Neural cell (in vitro differentiated cells): ENCODE measurements at regions not wholly inside any gene's neighbourhood (a gene's known extent, or its start where the extent isn't known, plus 50 kb on each side); places are given as distances from the start of the nearest gene placed in this dataset.

ENCODE experiments used
- H2AFZ ChIP-seq: fragments of 200-600, 300-800 bp; sonication (generic), shearing (Covaris generic); 2 replicates; pipeline ENCODE4 v1.6.0; 2014; ENCODE audit warnings: low read depth, mild to moderate bottlenecking, antibody characterized with exemption, low read length, moderate library complexity
- H3F3A ChIP-seq: fragments of 200-600 bp; shearing (Covaris generic); 2 replicates; pipeline ENCODE4 v1.6.1; 2016; ENCODE audit warnings: mild to moderate bottlenecking, moderate library complexity, mixed read lengths, antibody characterized with exemption, low read length; ENCODE audit not compliant: insufficient read depth, poor library complexity, severe bottlenecking
- H3K27ac ChIP-seq: fragments of 200-600, 300-800 bp; sonication (generic), shearing (Covaris generic); 2 replicates; pipeline ENCODE4 v1.5.1; 2014; ENCODE audit warnings: mild to moderate bottlenecking, low read length, moderate library complexity
- H3K27me3 ChIP-seq: fragments of 300-800, 200-600 bp; sonication (generic), shearing (Covaris generic); 2 replicates; pipeline ENCODE4 v1.6.0; 2014; ENCODE audit warnings: mild to moderate bottlenecking, low read depth, low read length, moderate library complexity; ENCODE audit not compliant: insufficient read depth
- H3K36me3 ChIP-seq: fragments of 300-800, 200-600 bp; sonication (generic), shearing (Covaris generic); 2 replicates; pipeline ENCODE4 v1.5.1; 2014; ENCODE audit warnings: mild to moderate bottlenecking, antibody characterized with exemption, low read length, moderate library complexity; ENCODE audit not compliant: insufficient read depth
- H3K4me2 ChIP-seq: fragments of 300-800, 200-600 bp; sonication (generic), shearing (Covaris generic); 2 replicates; pipeline ENCODE4 v1.6.0; 2014; ENCODE audit warnings: mild to moderate bottlenecking, low read length
- H3K4me3 ChIP-seq: fragments of 300-800, 200-600 bp; sonication (generic), shearing (Covaris generic); 2 replicates; pipeline ENCODE4 v1.5.1; 2014; ENCODE audit warnings: mild to moderate bottlenecking, low read length, moderate library complexity
- H3K79me2 ChIP-seq: fragments of 200-600 bp; shearing (Covaris generic); replicated peaks from 2 replicates; pipeline ENCODE4 v1.6.0; 2014; ENCODE audit warnings: mild to moderate bottlenecking, low read length, moderate library complexity; ENCODE audit not compliant: insufficient read depth
- H3K9ac ChIP-seq: fragments of 300-800, 200-600 bp; sonication (generic), shearing (Covaris generic); 2 replicates; pipeline ENCODE4 v1.6.1; 2016; ENCODE audit warnings: mild to moderate bottlenecking, low read length, mixed read lengths
- H3K9me2 ChIP-seq: fragments of 200-600 bp; shearing (Covaris generic); 2 replicates; pipeline ENCODE4 v1.6.1; 2016; ENCODE audit warnings: mild to moderate bottlenecking, low read length, mixed read lengths; ENCODE audit not compliant: insufficient read depth
- H3K9me3 ChIP-seq: fragments of 200-600, 300-800 bp; sonication (generic), shearing (Covaris generic); 2 replicates; pipeline ENCODE4 v1.6.1; 2016; ENCODE audit warnings: mild to moderate bottlenecking, mixed run types, low read length, moderate library complexity, mixed read lengths
- H4K20me1 ChIP-seq: fragments of 200-600 bp; shearing (Covaris generic); 2 replicates; pipeline ENCODE4 v1.6.1; 2016; ENCODE audit warnings: mild to moderate bottlenecking, mixed run types; ENCODE audit not compliant: insufficient read depth
- CTCF ChIP-seq: fragments of 450-650 bp; IDR thresholded peaks from 2 replicates; pipeline ENCODE4 v1.5.1; 2014; ENCODE audit warnings: antibody characterized with exemption, mild to moderate bottlenecking, moderate library complexity; ENCODE audit not compliant: poor library complexity, severe bottlenecking
- EP300 ChIP-seq: fragments of 450-650 bp; conservative IDR thresholded peaks from 2 replicates; pipeline ENCODE4 v1.6.1; 2014; ENCODE audit warnings: antibody characterized with exemption, mild to moderate bottlenecking, moderate library complexity; ENCODE audit not compliant: poor library complexity, severe bottlenecking
- EZH2 ChIP-seq: fragments of 200-600, 300-800 bp; shearing (Covaris generic), sonication (generic); IDR thresholded peaks from 2 replicates; pipeline ENCODE4 v1.6.1; 2014; ENCODE audit warnings: antibody characterized with exemption, low read length, borderline replicate concordance, mild to moderate bottlenecking; ENCODE audit not compliant: insufficient read depth, poor library complexity, severe bottlenecking
- MXI1 ChIP-seq: fragments of 450-650 bp; conservative IDR thresholded peaks from 2 replicates; pipeline ENCODE4 v1.6.1; 2014; ENCODE audit warnings: antibody characterized with exemption, mild to moderate bottlenecking; ENCODE audit not compliant: poor library complexity, severe bottlenecking
- POLR2AphosphoS5 ChIP-seq: IDR thresholded peaks from 2 replicates; pipeline ENCODE4 v1.6.1; 2012
- RAD21 ChIP-seq: fragments of 450-650 bp; conservative IDR thresholded peaks from 2 replicates; pipeline ENCODE4 v1.6.1; 2014; ENCODE audit warnings: antibody characterized with exemption, mild to moderate bottlenecking, moderate library complexity
- REST ChIP-seq: IDR thresholded peaks from 2 replicates; pipeline ENCODE4 v1.6.1; 2012; ENCODE audit warnings: borderline replicate concordance
- SMC3 ChIP-seq: fragments of 450-650 bp; conservative IDR thresholded peaks from 2 replicates; pipeline ENCODE4 v1.6.1; 2014; ENCODE audit warnings: antibody characterized with exemption, mild to moderate bottlenecking, moderate library complexity; ENCODE audit not compliant: poor library complexity
- TAF1 ChIP-seq: IDR thresholded peaks from 2 replicates; pipeline ENCODE4 v1.6.1; 2012; ENCODE audit warnings: low read depth

GRCh38 chr1:83011265-83011664 lies 987.7 kb downstream of the TTLL7 start:
- H3K27ac ChIP-seq = no peak overlapping the region
- no peak overlapping the region for H2AFZ ChIP-seq
- peaks cover 5% of the 10 kb centered on the region for H3F3A ChIP-seq
- TF ChIP-seq POLR2AphosphoS5 (no peak), CTCF (no peak), MXI1 (no peak), TAF1 (no peak), EP300 (no peak), RAD21 (no peak), EZH2 (no peak), SMC3 (no peak), REST (no peak)
- H3K4me3 ChIP-seq = no peak overlapping the region
- no peaks in the 10 kb centered on the region for H3K9me2 ChIP-seq
- H3K9ac ChIP-seq = no peak overlapping the region
- H4K20me1 ChIP-seq = no peaks in the 10 kb centered on the region
- H3K4me2 ChIP-seq = no peak overlapping the region
- H3K79me2 ChIP-seq = no peaks in the 10 kb centered on the region
- H3K9me3 ChIP-seq = no peaks in the 10 kb centered on the region
- no peaks in the 10 kb centered on the region for H3K27me3 ChIP-seq
- H3K36me3 ChIP-seq = no peaks in the 10 kb centered on the region

GRCh38 chr1:83006271-83006670 lies 992.7 kb downstream of the TTLL7 start:
- H3K9me2 ChIP-seq = no peaks in the 10 kb centered on the region
- H3K79me2 ChIP-seq = no peaks in the 10 kb centered on the region
- H3K27ac ChIP-seq = no peak overlapping the region
- H2AFZ ChIP-seq = no peak overlapping the region
- H3K9me3 ChIP-seq = no peaks in the 10 kb centered on the region
- no peaks in the 10 kb centered on the region for H3K27me3 ChIP-seq
- TF ChIP-seq EZH2 (no peak), SMC3 (no peak), CTCF (no peak)
- no peaks in the 10 kb centered on the region for H3K36me3 ChIP-seq
- no peak overlapping the region for H3K9ac ChIP-seq
- H3K4me2 ChIP-seq = no peak overlapping the region
- H3K4me3 ChIP-seq = no peak overlapping the region
- no peaks in the 10 kb centered on the region for H4K20me1 ChIP-seq
- H3F3A ChIP-seq = no peaks in the 10 kb centered on the region
